Tibial nerve (tissue), 4 donors: ENCODE measurements at regions not wholly inside any gene's neighbourhood (a gene's known extent, or its start where the extent isn't known, plus 50 kb on each side); places are given as distances from the start of the nearest gene placed in this dataset.

Experiments used
- EP300 ChIP-seq, 2 donors: sonication (generic); formaldehyde crosslinking; IDR thresholded peaks; one replicate each; pipeline ENCODE4 v1.6.1; 2017; ENCODE audit warnings: antibody characterized with exemption in 2 of 2, mild to moderate bottlenecking in 1 of 2
- POLR2A ChIP-seq, 2 donors: fragments of 450-650 bp; IDR thresholded peaks; one replicate each; pipeline ENCODE4 v1.6.1; 2017; ENCODE audit warnings: antibody characterized with exemption in 2 of 2, mild to moderate bottlenecking in 2 of 2, moderate library complexity in 2 of 2
- TF ChIP-seq, protein P1 (sequence below), 5 experiments: fragments of 200-600 bp in 3 of 5; fragments of 450-650 bp in 2 of 5; sonication (generic) in 3 of 5; IDR thresholded peaks; one replicate each; pipeline ENCODE4 v1.5.1; 2016 to 2019; ENCODE audit warnings: antibody characterized with exemption in 5 of 5, mild to moderate bottlenecking in 3 of 5, moderate library complexity in 2 of 5

DNA sequence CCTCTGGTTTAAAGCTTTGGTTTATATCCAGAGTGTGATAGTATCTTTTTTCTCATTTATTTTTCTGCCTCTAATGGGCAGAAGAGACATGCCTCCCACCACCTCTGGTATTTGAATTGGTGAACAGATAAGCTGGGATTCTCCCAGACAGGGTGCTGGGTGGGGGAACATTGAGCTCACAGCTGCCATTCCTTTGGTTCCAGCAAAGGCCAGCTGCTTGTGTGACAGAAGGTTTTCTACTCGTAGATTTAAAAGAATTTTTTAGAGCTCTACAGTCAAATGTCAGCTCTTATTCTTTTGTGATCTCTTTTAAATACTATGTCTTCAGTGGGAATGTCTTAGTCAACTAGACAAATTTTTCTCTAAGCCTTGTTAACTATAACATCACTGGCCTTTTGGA is 54.7 kb upstream of the ADAMTS16 start:
- TF ChIP-seq, protein P1, sequence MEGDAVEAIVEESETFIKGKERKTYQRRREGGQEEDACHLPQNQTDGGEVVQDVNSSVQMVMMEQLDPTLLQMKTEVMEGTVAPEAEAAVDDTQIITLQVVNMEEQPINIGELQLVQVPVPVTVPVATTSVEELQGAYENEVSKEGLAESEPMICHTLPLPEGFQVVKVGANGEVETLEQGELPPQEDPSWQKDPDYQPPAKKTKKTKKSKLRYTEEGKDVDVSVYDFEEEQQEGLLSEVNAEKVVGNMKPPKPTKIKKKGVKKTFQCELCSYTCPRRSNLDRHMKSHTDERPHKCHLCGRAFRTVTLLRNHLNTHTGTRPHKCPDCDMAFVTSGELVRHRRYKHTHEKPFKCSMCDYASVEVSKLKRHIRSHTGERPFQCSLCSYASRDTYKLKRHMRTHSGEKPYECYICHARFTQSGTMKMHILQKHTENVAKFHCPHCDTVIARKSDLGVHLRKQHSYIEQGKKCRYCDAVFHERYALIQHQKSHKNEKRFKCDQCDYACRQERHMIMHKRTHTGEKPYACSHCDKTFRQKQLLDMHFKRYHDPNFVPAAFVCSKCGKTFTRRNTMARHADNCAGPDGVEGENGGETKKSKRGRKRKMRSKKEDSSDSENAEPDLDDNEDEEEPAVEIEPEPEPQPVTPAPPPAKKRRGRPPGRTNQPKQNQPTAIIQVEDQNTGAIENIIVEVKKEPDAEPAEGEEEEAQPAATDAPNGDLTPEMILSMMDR (IDR thresholded peaks at IDR 0.05): no peak
- TF ChIP-seq POLR2A (IDR thresholded peaks at IDR 0.05) (no peak), EP300 (IDR thresholded peaks at IDR 0.05) (no peak)
